C4-2B (cell line): ENCODE measurements at regions not wholly inside any gene's neighbourhood (a gene's known extent, or its start where the extent isn't known, plus 50 kb on each side); places are given as distances from the start of the nearest gene placed in this dataset.
A peak's percentile ranks its signal among the peaks of the same experiment; 100 is the strongest.

Experiments used
- H3K27ac ChIP-seq: fragments of 450-650 bp; 2 replicates; pipeline ENCODE4 v1.5.1; 2017
- CTCF ChIP-seq: fragments of 450-650 bp; conservative IDR thresholded peaks from 2 replicates; pipeline ENCODE4 v1.5.1; 2017; ENCODE audit warnings: mild to moderate bottlenecking
- ZFX ChIP-seq: fragments of 450-650 bp; IDR thresholded peaks from 2 replicates; pipeline ENCODE4 v1.6.1; 2017

- TF ChIP-seq CTCF (no peak), ZFX (no peak)
- no peak overlapping the region for H3K27ac ChIP-seq
Observed at GRCh38 chr9:89742660-89743059, 137.8 kb downstream of the GADD45G start.

GRCh38 chr9:89743216-89743572 lies 138.4 kb downstream of the GADD45G start:
- H3K27ac ChIP-seq = no peak overlapping the region
- TF ChIP-seq CTCF (no peak), ZFX (no peak)

DNA sequence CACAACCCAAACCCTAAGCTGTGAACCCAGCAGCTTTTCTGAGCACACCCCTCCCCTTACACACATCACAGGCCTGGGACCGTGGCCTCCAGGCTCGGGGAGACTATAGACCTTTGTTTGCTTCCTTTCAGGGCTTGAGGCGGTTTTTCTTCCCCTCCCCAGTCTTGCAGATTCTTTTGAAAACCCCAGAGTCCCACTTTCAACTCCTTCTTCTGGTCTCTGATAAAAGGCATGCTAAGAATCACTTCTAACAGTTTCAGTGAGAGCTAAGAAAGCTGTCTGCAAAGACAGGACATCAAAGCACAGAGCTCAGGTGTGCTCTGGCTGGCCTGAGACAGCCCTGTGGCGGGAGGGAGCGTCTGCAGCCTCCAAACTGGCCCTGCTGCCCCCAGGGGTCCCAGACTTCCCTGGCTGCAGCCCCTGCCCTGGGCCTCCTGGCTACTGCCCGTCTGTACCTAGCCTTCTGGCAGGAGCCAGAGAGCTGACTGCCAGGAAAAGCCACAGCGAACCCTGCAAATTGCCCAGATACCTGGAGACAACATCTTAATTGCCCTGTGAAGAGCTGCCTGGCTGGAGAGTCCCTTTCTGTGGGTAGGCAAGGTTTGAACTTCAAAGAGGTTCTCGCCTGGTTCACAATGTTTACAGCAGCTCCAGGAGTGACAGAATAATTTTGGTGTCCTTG lies 138.9 kb downstream of the GADD45G start:
- H3K27ac ChIP-seq = no peak overlapping the region
- TF ChIP-seq ZFX = no peak
- TF ChIP-seq CTCF = no peak

DNA sequence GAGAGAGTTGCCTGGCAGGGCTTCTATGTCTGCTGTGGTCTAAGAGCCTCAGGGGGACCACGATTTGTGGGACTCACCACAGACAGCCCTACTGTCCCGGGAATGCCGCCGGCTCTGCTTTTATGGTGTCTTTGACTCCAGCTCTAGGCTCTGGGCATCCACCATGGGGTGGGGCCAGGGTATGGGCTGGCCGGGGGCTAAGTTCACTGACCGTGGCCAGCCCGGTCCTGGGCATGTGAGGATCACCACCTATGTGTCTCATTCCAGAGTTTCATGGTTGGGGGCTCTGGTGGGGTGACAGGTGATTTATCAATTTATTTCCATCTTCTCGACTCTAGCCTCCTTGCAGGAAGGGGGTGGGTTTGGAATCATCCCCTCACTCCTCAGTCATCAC lies 139.4 kb downstream of the GADD45G start:
- H3K27ac ChIP-seq = no peak overlapping the region
- TF ChIP-seq CTCF = no peak
- no peak for TF ChIP-seq ZFX

GRCh38 chr9:89744730-89745129 lies 139.9 kb downstream of the GADD45G start:
- TF ChIP-seq ZFX = no peak
- no peak for TF ChIP-seq CTCF
- H3K27ac ChIP-seq = no peak overlapping the region

DNA sequence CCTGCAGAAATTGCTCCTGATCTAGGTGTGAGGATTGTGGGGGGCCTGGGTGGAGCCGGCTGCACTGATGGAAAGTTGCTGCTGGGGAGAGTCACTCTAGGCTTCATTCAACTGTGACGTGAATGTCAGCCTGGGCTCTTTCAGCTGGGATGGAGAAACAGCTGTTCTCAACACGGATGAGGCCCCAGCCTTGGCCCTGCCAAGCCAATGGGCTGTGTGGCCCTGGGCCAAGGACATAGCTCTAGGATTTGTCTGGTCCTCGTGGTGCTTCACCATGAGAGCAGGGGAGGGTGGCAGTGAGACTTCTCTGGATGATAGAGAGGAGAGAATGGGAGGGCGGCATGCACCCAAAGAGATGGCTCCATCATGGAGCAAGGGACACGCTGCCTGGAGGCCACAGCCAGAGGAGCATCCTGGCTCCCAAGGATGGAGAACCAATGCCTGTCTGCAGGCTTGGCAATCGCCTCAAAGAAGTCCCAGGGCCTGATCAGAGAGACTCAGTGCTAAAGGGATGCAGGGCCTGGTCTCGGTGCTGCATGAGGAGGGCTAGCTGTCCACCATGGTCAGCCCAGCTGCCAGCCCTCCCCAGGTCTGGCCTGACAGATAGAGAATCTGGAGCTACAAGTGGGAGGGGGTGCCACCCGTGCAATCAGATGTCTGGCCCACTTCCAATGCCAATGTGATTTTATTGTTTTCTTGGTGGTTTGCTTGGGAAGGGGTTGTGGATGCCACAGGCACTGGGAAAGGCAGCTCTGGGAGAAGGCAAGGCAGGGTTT lies 141.0 kb downstream of the GADD45G start:
- H3K27ac ChIP-seq = no peak overlapping the region
- TF ChIP-seq ZFX = no peak

- no peak for TF ChIP-seq CTCF
- no peak for TF ChIP-seq ZFX
Observed at GRCh38 chr9:89746385-89747116, 141.7 kb downstream of the GADD45G start.

More at GRCh38 chr9:89746385-89747116, 141.7 kb downstream of the GADD45G start:
- peak overlapping the region; percentile 18; the same call in 1 of the 2 replicates for H3K27ac ChIP-seq
